ENCODE measurements at regions not wholly inside any gene's neighbourhood (a gene's known extent, or its start where the extent isn't known, plus 50 kb on each side); places are given as distances from the start of the nearest gene placed in this dataset.

DNA sequence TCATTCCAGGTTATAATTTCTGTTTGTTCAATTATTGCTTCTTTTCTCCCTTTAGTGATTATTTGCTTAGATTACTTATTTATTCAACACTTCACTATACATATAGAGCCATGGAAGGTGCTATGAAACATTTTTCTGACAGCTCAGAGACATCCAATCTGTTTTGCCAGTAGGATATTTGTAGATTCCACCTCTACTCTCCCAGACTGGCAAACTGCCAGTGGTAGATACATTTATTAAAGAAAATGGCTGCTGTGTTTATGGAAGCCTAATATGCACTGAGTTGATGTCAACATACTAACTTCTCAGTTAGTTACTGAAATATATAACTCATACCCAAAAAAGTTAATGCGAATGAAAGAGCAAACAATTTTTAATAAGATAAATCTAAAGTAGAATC lies 348.6 kb downstream of the TRAM1L1 start:
- TF ChIP-seq POLR2AphosphoS5 (IDR thresholded peaks at IDR 0.05) (no peak), POLR2A (IDR thresholded peaks at IDR 0.05) (no peak), EP300 (IDR thresholded peaks at IDR 0.05) (no peak)
- TF ChIP-seq, protein P1, sequence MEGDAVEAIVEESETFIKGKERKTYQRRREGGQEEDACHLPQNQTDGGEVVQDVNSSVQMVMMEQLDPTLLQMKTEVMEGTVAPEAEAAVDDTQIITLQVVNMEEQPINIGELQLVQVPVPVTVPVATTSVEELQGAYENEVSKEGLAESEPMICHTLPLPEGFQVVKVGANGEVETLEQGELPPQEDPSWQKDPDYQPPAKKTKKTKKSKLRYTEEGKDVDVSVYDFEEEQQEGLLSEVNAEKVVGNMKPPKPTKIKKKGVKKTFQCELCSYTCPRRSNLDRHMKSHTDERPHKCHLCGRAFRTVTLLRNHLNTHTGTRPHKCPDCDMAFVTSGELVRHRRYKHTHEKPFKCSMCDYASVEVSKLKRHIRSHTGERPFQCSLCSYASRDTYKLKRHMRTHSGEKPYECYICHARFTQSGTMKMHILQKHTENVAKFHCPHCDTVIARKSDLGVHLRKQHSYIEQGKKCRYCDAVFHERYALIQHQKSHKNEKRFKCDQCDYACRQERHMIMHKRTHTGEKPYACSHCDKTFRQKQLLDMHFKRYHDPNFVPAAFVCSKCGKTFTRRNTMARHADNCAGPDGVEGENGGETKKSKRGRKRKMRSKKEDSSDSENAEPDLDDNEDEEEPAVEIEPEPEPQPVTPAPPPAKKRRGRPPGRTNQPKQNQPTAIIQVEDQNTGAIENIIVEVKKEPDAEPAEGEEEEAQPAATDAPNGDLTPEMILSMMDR (IDR thresholded peaks at IDR 0.05): no peak
- 78 to 85% methylated on average over 1 of the region's 1 CpG for WGBS, 2 donors
- no peak overlapping the region for H3K27ac ChIP-seq
- H3K4me1 ChIP-seq: no peaks in the 10 kb centered on the region
- H3K4me3 ChIP-seq: no peak overlapping the region
- DNase-seq: no peak
- no peaks in the 10 kb centered on the region for H3K9me3 ChIP-seq
- intact Hi-C loops (cut with DNase I): no loop called here
- no peaks in the 10 kb centered on the region for H3K27me3 ChIP-seq
- no peaks in the 10 kb centered on the region for H3K36me3 ChIP-seq

DNA sequence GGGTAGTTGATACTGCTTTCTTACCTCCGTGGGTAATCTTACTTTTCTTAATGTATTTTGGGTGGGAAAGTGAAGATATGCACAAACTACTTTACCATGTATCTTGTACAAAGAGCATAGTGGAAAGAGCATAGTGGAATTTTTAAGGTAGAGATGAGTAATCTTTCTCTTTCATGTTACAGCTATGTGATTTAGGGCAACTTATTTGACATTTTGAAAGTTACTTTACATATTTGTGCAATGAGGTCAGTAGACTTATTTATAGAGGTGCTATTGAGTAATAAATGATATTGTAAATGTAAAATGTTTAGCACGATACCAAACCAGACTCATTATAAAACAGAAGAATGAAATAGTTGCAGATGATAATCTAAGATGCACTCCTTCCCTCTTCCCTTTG lies 351.2 kb downstream of the TRAM1L1 start:
- no peaks in the 10 kb centered on the region for H3K4me1 ChIP-seq
- H3K4me3 ChIP-seq: no peak overlapping the region
- DNase-seq: no peak
- no peak overlapping the region for H3K27ac ChIP-seq
- H3K9me3 ChIP-seq: no peaks in the 10 kb centered on the region
- H3K27me3 ChIP-seq: no peaks in the 10 kb centered on the region
- H3K36me3 ChIP-seq: no peaks in the 10 kb centered on the region
- TF ChIP-seq EP300 (IDR thresholded peaks at IDR 0.05) (no peak), POLR2A (IDR thresholded peaks at IDR 0.05) (no peak), POLR2AphosphoS5 (IDR thresholded peaks at IDR 0.05) (no peak)
- TF ChIP-seq, protein P1 (IDR thresholded peaks at IDR 0.05): no peak
- intact Hi-C loops (cut with DNase I): no loop called here
- WGBS, 2 donors: 61 to 80% methylated on average over 2 of the region's 2 CpGs

DNA sequence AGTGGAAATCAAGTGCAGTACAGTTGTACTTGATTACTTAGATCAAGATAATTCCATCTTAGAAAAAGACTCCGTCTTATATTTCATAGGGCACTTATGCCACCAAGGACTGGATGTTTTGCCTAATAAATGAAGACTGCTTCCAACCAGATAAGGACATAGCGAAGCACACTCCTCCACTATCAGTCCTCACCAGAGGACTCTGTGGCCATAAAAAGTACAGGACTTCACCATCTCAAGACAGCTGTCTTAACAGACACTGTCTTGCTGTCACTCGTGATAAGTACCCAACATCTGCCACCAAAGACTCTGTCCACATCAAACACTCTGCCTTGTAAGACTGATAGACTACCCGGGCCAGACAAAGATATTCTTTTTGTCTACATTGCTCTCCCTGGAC lies 352.0 kb downstream of the TRAM1L1 start:
- 77 to 92% methylated on average over 4 of the region's 4 CpGs for WGBS, 2 donors
- intact Hi-C loops (cut with DNase I): no loop called here
- Histone ChIP-seq H3K27me3 (no peaks in the 10 kb centered on the region), H3K9me3 (no peaks in the 10 kb centered on the region), H3K27ac (no peak overlapping the region), H3K4me1 (no peaks in the 10 kb centered on the region), H3K36me3 (no peaks in the 10 kb centered on the region), H3K4me3 (no peak overlapping the region)
- DNase-seq: no peak
- TF ChIP-seq, protein P1 (IDR thresholded peaks at IDR 0.05): no peak
- TF ChIP-seq EP300 (IDR thresholded peaks at IDR 0.05) (no peak), POLR2AphosphoS5 (IDR thresholded peaks at IDR 0.05) (no peak), POLR2A (IDR thresholded peaks at IDR 0.05) (no peak)

DNA sequence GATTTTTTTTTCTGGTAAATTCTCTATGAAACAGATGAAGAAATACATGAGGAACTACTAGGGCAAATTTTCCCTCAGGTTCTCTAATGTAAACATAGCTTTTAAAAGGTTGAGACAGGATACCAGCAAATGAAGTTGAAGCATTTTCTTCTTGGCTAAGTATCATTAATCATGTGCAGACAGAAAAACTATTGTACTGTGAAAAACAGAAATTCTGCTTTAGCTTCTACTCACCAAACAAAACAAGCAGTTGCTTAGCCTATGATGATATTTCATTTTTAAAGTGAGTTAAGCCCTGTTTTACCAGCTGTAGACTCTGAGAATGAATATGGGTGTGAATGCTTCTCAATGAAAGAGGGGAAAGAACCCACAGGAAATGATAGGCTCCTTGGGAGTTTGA lies 358.9 kb downstream of the TRAM1L1 start:
- TF ChIP-seq, protein P1 (IDR thresholded peaks at IDR 0.05): no peak
- no peak for TF ChIP-seq POLR2A (IDR thresholded peaks at IDR 0.05)
- no peaks in the 10 kb centered on the region for H3K9me3 ChIP-seq
- H3K27ac ChIP-seq: no peak overlapping the region
- H3K4me3 ChIP-seq: no peak overlapping the region
- H3K36me3 ChIP-seq: no peaks in the 10 kb centered on the region
- no peak for DNase-seq
- intact Hi-C loops (cut with DNase I): no loop called here
- H3K27me3 ChIP-seq: no peaks in the 10 kb centered on the region
- H3K4me1 ChIP-seq: no peaks in the 10 kb centered on the region

DNA sequence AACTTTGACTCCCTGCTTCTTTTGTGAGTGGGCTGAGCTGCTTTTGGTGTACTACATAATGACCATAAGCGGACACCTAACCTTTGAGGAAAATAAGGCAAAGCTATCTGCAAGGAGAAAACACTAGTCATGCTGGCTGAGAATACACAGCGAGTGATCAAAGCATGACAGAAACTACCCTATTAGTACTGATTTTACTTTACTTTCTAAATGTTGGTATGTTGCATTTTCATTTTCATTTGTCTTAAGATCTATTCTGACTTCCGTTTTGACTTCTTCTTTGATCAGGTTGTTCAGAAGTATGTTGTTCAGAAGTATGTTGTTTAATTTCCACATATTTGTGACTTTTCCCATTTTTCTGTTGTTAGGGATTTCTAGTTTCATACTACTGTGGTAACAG lies 361.1 kb downstream of the TRAM1L1 start:
- WGBS, 2 donors: 83 to 84% methylated on average over 3 of the region's 3 CpGs
- Histone ChIP-seq H3K27me3 (no peaks in the 10 kb centered on the region), H3K4me1 (no peaks in the 10 kb centered on the region), H3K36me3 (no peaks in the 10 kb centered on the region), H3K27ac (no peak overlapping the region), H3K4me3 (no peak overlapping the region), H3K9me3 (no peaks in the 10 kb centered on the region)
- intact Hi-C loops (cut with DNase I): no loop called here
- TF ChIP-seq POLR2A (IDR thresholded peaks at IDR 0.05) (no peak), POLR2AphosphoS5 (IDR thresholded peaks at IDR 0.05) (no peak), EP300 (IDR thresholded peaks at IDR 0.05) (no peak)
- TF ChIP-seq, protein P1 (IDR thresholded peaks at IDR 0.05): no peak
- no peak for DNase-seq

Measured in sigmoid colon (tissue), 6 donors.